GM23338 (cell line): ENCODE measurements at regions not wholly inside any gene's neighbourhood (a gene's known extent, or its start where the extent isn't known, plus 50 kb on each side); places are given as distances from the start of the nearest gene placed in this dataset.

ENCODE experiments used
- ATAC-seq: fragments of 200-7000 bp; cut with Tn5 transposase; 3 replicates; pipeline ENCODE4 v1.9.1; 2020
- DNase-seq: peaks from one replicate; pipeline ENCODE4 v3.0.0-alpha.2; 2015; ENCODE audit warnings: low spot score
- H2AFZ ChIP-seq: fragments of 200-600 bp; sonication (generic); 2 replicates; pipeline ENCODE4 v1.8.0; 2016; ENCODE audit warnings: antibody characterized with exemption, mild to moderate bottlenecking, moderate library complexity
- H3F3A ChIP-seq: fragments of 200-600 bp; sonication (generic); replicated peaks from 2 replicates; pipeline ENCODE4 v1.8.0; 2017; ENCODE audit warnings: antibody characterized with exemption, mixed run types, low read depth
- H3K27ac ChIP-seq: fragments of 200-600 bp; sonication (generic); 2 replicates; pipeline ENCODE4 v1.6.1; 2016; ENCODE audit warnings: low read depth
- H3K27me3 ChIP-seq: fragments of 200-600 bp; sonication (generic); 2 replicates; pipeline ENCODE4 v1.8.0; 2016; ENCODE audit warnings: mild to moderate bottlenecking, mixed run types, moderate library complexity; ENCODE audit not compliant: insufficient read depth
- H3K36me3 ChIP-seq: fragments of 200-600 bp; sonication (generic); 2 replicates; pipeline ENCODE4 v1.8.0; 2016; ENCODE audit warnings: mild to moderate bottlenecking; ENCODE audit not compliant: insufficient read depth
- H3K4me1 ChIP-seq: fragments of 200-600 bp; sonication (generic); 2 replicates; pipeline ENCODE4 v1.8.0; 2016; ENCODE audit warnings: mild to moderate bottlenecking, moderate library complexity; ENCODE audit not compliant: insufficient read depth
- H3K4me2 ChIP-seq: fragments of 200-600 bp; sonication (generic); 2 replicates; pipeline ENCODE4 v1.7.1; 2017; ENCODE audit warnings: mixed run types
- H3K4me3 ChIP-seq: fragments of 200-600 bp; sonication (generic); 2 replicates; pipeline ENCODE4 v1.6.1; 2016; ENCODE audit warnings: mixed run types
- H3K79me2 ChIP-seq: fragments of 200-600 bp; sonication (generic); replicated peaks from 2 replicates; pipeline ENCODE4 v1.8.0; 2017; ENCODE audit warnings: mild to moderate bottlenecking; ENCODE audit not compliant: insufficient read depth
- H3K9me2 ChIP-seq: fragments of 200-600 bp; sonication (generic); 2 replicates; pipeline ENCODE4 v1.8.0; 2017; ENCODE audit not compliant: insufficient read depth
- H4K20me1 ChIP-seq: fragments of 200-600 bp; sonication (generic); replicated peaks from 2 replicates; pipeline ENCODE4 v1.8.0; 2017; ENCODE audit warnings: mild to moderate bottlenecking; ENCODE audit not compliant: insufficient read depth
- H3K27ac Mint-ChIP-seq: 2 replicates; pipeline ENCODE4 v1.8.0; 2020; ENCODE audit warnings: inconsistent platforms, mild to moderate bottlenecking, moderate library complexity, mixed read lengths
- H3K27me3 Mint-ChIP-seq: 3 replicates; pipeline ENCODE4 v1.8.0; 2022; ENCODE audit warnings: low read depth, mild to moderate bottlenecking, moderate library complexity, mixed read lengths, inconsistent platforms; ENCODE audit not compliant: insufficient read depth, poor library complexity
- H3K36me3 Mint-ChIP-seq: 3 replicates; pipeline ENCODE4 v1.8.0; 2021; ENCODE audit warnings: low read depth, mild to moderate bottlenecking, inconsistent platforms, moderate library complexity, mixed read lengths
- H3K4me1 Mint-ChIP-seq: 3 replicates; pipeline ENCODE4 v1.8.0; 2020; ENCODE audit warnings: mild to moderate bottlenecking, inconsistent platforms, mixed read lengths
- H3K4me3 Mint-ChIP-seq: 3 replicates; pipeline ENCODE4 v1.8.0; 2021; ENCODE audit warnings: moderate library complexity, mild to moderate bottlenecking, inconsistent platforms, mixed read lengths
- H3K9me3 Mint-ChIP-seq: 3 replicates; pipeline ENCODE4 v1.8.0; 2020; ENCODE audit warnings: moderate library complexity, mild to moderate bottlenecking, inconsistent platforms, mixed read lengths
- EZH2 ChIP-seq: fragments of 200-600 bp; sonication (generic); IDR thresholded peaks from one replicate; pipeline ENCODE4 v1.8.0; 2017; ENCODE audit warnings: antibody characterized with exemption, mild to moderate bottlenecking, low read depth; ENCODE audit not compliant: unreplicated experiment
- JUNB ChIP-seq: IDR thresholded peaks from one replicate; pipeline ENCODE4 v1.6.1; 2016; ENCODE audit warnings: antibody characterized with exemption; ENCODE audit not compliant: unreplicated experiment
- NANOG ChIP-seq: IDR thresholded peaks from 2 replicates; pipeline ENCODE4 v1.6.1; 2016; ENCODE audit warnings: antibody characterized with exemption, borderline replicate concordance
- POLR2AphosphoS5 ChIP-seq: IDR thresholded peaks from 2 replicates; pipeline ENCODE4 v1.6.1; 2016; ENCODE audit warnings: antibody characterized with exemption, low read depth
- ZNF331 ChIP-seq: fragments of 250-450 bp; sonication (Bioruptor Pico); IDR thresholded peaks from 2 replicates; pipeline ENCODE4 v1.5.0; 2020; ENCODE audit warnings: low read depth, mild to moderate bottlenecking, moderate library complexity
- TF ChIP-seq, protein P1 (sequence below): IDR thresholded peaks from one replicate; pipeline ENCODE4 v1.6.1; 2018; ENCODE audit warnings: antibody characterized with exemption; ENCODE audit not compliant: unreplicated experiment
- TF ChIP-seq, protein P2 (sequence below), 2 experiments: fragments of 200-600 bp in 1 of 2; sonication (generic) in 1 of 2; conservative IDR thresholded peaks; 2 replicates each; pipeline versions ENCODE4 v1.5.1 to v1.6.1; 2016 to 2017; ENCODE audit warnings: antibody characterized with exemption in 2 of 2, low read depth in 2 of 2, mild to moderate bottlenecking in 2 of 2, moderate library complexity in 1 of 2
- TF ChIP-seq, protein P3 (sequence below): IDR thresholded peaks from 2 replicates; pipeline ENCODE4 v1.6.1; 2016; ENCODE audit warnings: antibody characterized with exemption
- TF ChIP-seq, protein P4 (sequence below): fragments of 250-450 bp; sonication (Bioruptor Pico); IDR thresholded peaks from 2 replicates; pipeline ENCODE4 v1.5.0; 2020; ENCODE audit warnings: mild to moderate bottlenecking, moderate library complexity

DNA sequence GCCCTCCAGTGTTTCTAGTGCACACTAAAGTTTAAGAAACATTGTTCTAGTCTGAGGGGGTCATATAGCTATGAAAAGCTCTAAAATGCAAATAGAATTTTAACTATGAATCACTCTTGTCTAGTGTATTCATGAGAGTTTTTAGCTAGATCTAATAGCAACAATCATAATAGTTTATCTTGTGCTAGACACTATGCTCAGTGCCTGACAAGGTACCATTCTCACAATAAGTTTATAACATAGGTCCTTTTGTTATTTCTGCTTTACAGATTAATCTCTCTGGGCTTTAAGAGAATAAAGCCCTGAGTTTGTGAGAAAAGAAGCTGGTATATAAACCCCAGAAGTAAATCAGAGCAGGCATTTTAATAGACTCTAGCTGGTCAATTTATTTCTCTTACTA, 2120.7 kb downstream of the MAT2B start:
- no peaks in the 10 kb centered on the region for H3K36me3 ChIP-seq
- H3K27ac Mint-ChIP-seq: no peak overlapping the region

More for the DNA sequence above, 2120.7 kb downstream of the MAT2B start:
- Histone ChIP-seq H3K4me3 (no peak overlapping the region), H3K27me3 (no peaks in the 10 kb centered on the region), H3K27ac (no peak overlapping the region), H4K20me1 (no peaks in the 10 kb centered on the region), H3K4me2 (0 out of 2 replicates have a peak overlapping the region, but pooled peaks have one; percentile 1), H3K4me1 (peaks cover 14% of the 10 kb centered on the region), H3F3A (no peaks in the 10 kb centered on the region), H2AFZ (peak overlapping the region; percentile 59; the same call in 1 of the 2 replicates), H3K79me2 (no peaks in the 10 kb centered on the region), H3K9me2 (0 out of 2 replicates have a peak, but pooled peaks cover 5% of the 10 kb centered on the region)
- Mint-ChIP-seq H3K9me3 (peaks cover 6% of the 10 kb centered on the region; the same call in 2 of the 3 replicates), H3K27me3 (peaks cover 4% of the 10 kb centered on the region), H3K4me1 (peaks cover 9% of the 10 kb centered on the region), H3K36me3 (peaks cover under 1% of the 10 kb centered on the region; the same call in 1 of the 3 replicates), H3K4me3 (no peak overlapping the region)
- TF ChIP-seq POLR2AphosphoS5 (no peak), ZNF331 (CRISPR knock-in tag) (no peak), JUNB (no peak), EZH2 (no peak), NANOG (no peak)
- TF ChIP-seq, protein P1, sequence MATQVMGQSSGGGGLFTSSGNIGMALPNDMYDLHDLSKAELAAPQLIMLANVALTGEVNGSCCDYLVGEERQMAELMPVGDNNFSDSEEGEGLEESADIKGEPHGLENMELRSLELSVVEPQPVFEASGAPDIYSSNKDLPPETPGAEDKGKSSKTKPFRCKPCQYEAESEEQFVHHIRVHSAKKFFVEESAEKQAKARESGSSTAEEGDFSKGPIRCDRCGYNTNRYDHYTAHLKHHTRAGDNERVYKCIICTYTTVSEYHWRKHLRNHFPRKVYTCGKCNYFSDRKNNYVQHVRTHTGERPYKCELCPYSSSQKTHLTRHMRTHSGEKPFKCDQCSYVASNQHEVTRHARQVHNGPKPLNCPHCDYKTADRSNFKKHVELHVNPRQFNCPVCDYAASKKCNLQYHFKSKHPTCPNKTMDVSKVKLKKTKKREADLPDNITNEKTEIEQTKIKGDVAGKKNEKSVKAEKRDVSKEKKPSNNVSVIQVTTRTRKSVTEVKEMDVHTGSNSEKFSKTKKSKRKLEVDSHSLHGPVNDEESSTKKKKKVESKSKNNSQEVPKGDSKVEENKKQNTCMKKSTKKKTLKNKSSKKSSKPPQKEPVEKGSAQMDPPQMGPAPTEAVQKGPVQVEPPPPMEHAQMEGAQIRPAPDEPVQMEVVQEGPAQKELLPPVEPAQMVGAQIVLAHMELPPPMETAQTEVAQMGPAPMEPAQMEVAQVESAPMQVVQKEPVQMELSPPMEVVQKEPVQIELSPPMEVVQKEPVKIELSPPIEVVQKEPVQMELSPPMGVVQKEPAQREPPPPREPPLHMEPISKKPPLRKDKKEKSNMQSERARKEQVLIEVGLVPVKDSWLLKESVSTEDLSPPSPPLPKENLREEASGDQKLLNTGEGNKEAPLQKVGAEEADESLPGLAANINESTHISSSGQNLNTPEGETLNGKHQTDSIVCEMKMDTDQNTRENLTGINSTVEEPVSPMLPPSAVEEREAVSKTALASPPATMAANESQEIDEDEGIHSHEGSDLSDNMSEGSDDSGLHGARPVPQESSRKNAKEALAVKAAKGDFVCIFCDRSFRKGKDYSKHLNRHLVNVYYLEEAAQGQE: no peak
- TF ChIP-seq, protein P2, sequence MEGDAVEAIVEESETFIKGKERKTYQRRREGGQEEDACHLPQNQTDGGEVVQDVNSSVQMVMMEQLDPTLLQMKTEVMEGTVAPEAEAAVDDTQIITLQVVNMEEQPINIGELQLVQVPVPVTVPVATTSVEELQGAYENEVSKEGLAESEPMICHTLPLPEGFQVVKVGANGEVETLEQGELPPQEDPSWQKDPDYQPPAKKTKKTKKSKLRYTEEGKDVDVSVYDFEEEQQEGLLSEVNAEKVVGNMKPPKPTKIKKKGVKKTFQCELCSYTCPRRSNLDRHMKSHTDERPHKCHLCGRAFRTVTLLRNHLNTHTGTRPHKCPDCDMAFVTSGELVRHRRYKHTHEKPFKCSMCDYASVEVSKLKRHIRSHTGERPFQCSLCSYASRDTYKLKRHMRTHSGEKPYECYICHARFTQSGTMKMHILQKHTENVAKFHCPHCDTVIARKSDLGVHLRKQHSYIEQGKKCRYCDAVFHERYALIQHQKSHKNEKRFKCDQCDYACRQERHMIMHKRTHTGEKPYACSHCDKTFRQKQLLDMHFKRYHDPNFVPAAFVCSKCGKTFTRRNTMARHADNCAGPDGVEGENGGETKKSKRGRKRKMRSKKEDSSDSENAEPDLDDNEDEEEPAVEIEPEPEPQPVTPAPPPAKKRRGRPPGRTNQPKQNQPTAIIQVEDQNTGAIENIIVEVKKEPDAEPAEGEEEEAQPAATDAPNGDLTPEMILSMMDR (conservative IDR thresholded peaks at IDR 0.05; ENCODE audit: low read depth in 2 of 2): no peak
- TF ChIP-seq, protein P3, sequence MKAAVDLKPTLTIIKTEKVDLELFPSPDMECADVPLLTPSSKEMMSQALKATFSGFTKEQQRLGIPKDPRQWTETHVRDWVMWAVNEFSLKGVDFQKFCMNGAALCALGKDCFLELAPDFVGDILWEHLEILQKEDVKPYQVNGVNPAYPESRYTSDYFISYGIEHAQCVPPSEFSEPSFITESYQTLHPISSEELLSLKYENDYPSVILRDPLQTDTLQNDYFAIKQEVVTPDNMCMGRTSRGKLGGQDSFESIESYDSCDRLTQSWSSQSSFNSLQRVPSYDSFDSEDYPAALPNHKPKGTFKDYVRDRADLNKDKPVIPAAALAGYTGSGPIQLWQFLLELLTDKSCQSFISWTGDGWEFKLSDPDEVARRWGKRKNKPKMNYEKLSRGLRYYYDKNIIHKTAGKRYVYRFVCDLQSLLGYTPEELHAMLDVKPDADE: no peak
- TF ChIP-seq, protein P4, sequence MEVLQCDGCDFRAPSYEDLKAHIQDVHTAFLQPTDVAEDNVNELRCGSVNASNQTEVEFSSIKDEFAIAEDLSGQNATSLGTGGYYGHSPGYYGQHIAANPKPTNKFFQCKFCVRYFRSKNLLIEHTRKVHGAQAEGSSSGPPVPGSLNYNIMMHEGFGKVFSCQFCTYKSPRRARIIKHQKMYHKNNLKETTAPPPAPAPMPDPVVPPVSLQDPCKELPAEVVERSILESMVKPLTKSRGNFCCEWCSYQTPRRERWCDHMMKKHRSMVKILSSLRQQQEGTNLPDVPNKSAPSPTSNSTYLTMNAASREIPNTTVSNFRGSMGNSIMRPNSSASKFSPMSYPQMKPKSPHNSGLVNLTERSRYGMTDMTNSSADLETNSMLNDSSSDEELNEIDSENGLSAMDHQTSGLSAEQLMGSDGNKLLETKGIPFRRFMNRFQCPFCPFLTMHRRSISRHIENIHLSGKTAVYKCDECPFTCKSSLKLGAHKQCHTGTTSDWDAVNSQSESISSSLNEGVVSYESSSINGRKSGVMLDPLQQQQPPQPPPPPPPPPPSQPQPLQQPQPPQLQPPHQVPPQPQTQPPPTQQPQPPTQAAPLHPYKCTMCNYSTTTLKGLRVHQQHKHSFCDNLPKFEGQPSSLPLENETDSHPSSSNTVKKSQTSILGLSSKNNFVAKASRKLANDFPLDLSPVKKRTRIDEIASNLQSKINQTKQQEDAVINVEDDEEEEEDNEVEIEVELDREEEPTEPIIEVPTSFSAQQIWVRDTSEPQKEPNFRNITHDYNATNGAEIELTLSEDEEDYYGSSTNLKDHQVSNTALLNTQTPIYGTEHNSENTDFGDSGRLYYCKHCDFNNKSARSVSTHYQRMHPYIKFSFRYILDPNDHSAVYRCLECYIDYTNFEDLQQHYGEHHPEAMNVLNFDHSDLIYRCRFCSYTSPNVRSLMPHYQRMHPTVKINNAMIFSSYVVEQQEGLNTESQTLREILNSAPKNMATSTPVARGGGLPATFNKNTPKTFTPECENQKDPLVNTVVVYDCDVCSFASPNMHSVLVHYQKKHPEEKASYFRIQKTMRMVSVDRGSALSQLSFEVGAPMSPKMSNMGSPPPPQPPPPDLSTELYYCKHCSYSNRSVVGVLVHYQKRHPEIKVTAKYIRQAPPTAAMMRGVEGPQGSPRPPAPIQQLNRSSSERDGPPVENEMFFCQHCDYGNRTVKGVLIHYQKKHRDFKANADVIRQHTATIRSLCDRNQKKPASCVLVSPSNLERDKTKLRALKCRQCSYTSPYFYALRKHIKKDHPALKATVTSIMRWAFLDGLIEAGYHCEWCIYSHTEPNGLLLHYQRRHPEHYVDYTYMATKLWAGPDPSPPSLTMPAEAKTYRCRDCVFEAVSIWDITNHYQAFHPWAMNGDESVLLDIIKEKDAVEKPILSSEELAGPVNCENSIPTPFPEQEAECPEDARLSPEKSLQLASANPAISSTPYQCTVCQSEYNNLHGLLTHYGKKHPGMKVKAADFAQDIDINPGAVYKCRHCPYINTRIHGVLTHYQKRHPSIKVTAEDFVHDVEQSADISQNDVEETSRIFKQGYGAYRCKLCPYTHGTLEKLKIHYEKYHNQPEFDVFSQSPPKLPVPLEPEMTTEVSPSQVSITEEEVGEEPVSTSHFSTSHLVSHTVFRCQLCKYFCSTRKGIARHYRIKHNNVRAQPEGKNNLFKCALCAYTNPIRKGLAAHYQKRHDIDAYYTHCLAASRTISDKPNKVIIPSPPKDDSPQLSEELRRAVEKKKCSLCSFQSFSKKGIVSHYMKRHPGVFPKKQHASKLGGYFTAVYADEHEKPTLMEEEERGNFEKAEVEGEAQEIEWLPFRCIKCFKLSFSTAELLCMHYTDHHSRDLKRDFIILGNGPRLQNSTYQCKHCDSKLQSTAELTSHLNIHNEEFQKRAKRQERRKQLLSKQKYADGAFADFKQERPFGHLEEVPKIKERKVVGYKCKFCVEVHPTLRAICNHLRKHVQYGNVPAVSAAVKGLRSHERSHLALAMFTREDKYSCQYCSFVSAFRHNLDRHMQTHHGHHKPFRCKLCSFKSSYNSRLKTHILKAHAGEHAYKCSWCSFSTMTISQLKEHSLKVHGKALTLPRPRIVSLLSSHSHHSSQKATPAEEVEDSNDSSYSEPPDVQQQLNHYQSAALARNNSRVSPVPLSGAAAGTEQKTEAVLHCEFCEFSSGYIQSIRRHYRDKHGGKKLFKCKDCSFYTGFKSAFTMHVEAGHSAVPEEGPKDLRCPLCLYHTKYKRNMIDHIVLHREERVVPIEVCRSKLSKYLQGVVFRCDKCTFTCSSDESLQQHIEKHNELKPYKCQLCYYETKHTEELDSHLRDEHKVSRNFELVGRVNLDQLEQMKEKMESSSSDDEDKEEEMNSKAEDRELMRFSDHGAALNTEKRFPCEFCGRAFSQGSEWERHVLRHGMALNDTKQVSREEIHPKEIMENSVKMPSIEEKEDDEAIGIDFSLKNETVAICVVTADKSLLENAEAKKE (CRISPR knock-in tag): no peak
- no peak for DNase-seq
- ATAC-seq: no peak
